ENCODE measurements at regions not wholly inside any gene's neighbourhood (a gene's known extent, or its start where the extent isn't known, plus 50 kb on each side); places are given as distances from the start of the nearest gene placed in this dataset.

GRCh38 chr5:2214910-2215590 is 332.3 kb upstream of the IRX4 start:
- no peak for DNase-seq

GRCh38 chr5:2213121-2213730 is 330.5 kb upstream of the IRX4 start:
- no peaks in the 10 kb centered on the region for H3K4me1 ChIP-seq
- ATAC-seq: no peak
- DNase-seq: no peak
- intact Hi-C loops (cut with DNase I; ENCODE audit: low total_unique reads): no loop called here
- no peak overlapping the region for H3K4me3 ChIP-seq
- H3K9me3 ChIP-seq: no peaks in the 10 kb centered on the region
- H3K27me3 ChIP-seq: peaks cover 0 to 10% (median 7%) of the 10 kb centered on the region in 3 donors
- no peak overlapping the region for H3K27ac ChIP-seq
- H3K36me3 ChIP-seq: no peaks in the 10 kb centered on the region
- in situ Hi-C loops (cut with MboI; ENCODE audit: low sequenced_read_pairs in 4 of 4): no loop called here
- no peak for TF ChIP-seq POLR2A (IDR thresholded peaks at IDR 0.05)
- TF ChIP-seq CTCF (IDR thresholded peaks at IDR 0.05 in 4 of 5, conservative IDR thresholded peaks at IDR 0.05 in 1 of 5): no peak

More at GRCh38 chr5:2214910-2215590, 332.3 kb upstream of the IRX4 start:
- H3K4me1 ChIP-seq: no peaks in the 10 kb centered on the region
- in situ Hi-C loops (cut with MboI; ENCODE audit: low sequenced_read_pairs in 4 of 4) (no loop called here), intact Hi-C loops (cut with DNase I; ENCODE audit: low total_unique reads) (no loop called here)
- no peak overlapping the region for H3K4me3 ChIP-seq
- no peaks in the 10 kb centered on the region for H3K36me3 ChIP-seq
- TF ChIP-seq CTCF (IDR thresholded peaks at IDR 0.05 in 4 of 5, conservative IDR thresholded peaks at IDR 0.05 in 1 of 5) (no peak), POLR2A (IDR thresholded peaks at IDR 0.05) (no peak)
- H3K27ac ChIP-seq: no peak overlapping the region
- no peaks in the 10 kb centered on the region for H3K9me3 ChIP-seq
- H3K27me3 ChIP-seq: peaks cover 0 to 5% (median 2%) of the 10 kb centered on the region in 3 donors
- no peak for ATAC-seq

- DNase-seq (no peak), ATAC-seq (no peak)
- in situ Hi-C loops (cut with MboI; ENCODE audit: low sequenced_read_pairs in 4 of 4) (no loop called here), intact Hi-C loops (cut with DNase I; ENCODE audit: low total_unique reads) (no loop called here)
- TF ChIP-seq CTCF (IDR thresholded peaks at IDR 0.05 in 4 of 5, conservative IDR thresholded peaks at IDR 0.05 in 1 of 5) (no peak), POLR2A (IDR thresholded peaks at IDR 0.05) (no peak)
- Histone ChIP-seq H3K36me3 (no peaks in the 10 kb centered on the region), H3K27me3 (peaks cover 0 to 11% (median 10%) of the 10 kb centered on the region in 3 donors), H3K9me3 (no peaks in the 10 kb centered on the region), H3K4me3 (no peak overlapping the region), H3K4me1 (no peaks in the 10 kb centered on the region), H3K27ac (no peak overlapping the region)
These were observed 329.8 kb upstream of the IRX4 start for GRCh38 chr5:2212481-2212880.

GRCh38 chr5:2208239-2208544 is 325.5 kb upstream of the IRX4 start:
- DNase-seq: no peak
- Histone ChIP-seq H3K9me3 (no peaks in the 10 kb centered on the region), H3K27ac (no peak overlapping the region), H3K36me3 (no peaks in the 10 kb centered on the region), H3K27me3 (peaks cover 0 to 11% (median 10%) of the 10 kb centered on the region in 3 donors), H3K4me1 (no peaks in the 10 kb centered on the region), H3K4me3 (no peak overlapping the region)
- TF ChIP-seq CTCF (IDR thresholded peaks at IDR 0.05 in 4 of 5, conservative IDR thresholded peaks at IDR 0.05 in 1 of 5) (no peak), POLR2A (IDR thresholded peaks at IDR 0.05) (no peak)
- ATAC-seq: no peak
- in situ Hi-C loops (cut with MboI; ENCODE audit: low sequenced_read_pairs in 4 of 4) (no loop called here), intact Hi-C loops (cut with DNase I; ENCODE audit: low total_unique reads) (no loop called here)
